Duodenal mucosa (tissue), 2 donors: ENCODE measurements at regions not wholly inside any gene's neighbourhood (a gene's known extent, or its start where the extent isn't known, plus 50 kb on each side); places are given as distances from the start of the nearest gene placed in this dataset.

ENCODE experiments used
- H3K27ac ChIP-seq: one replicate; pipeline ENCODE4 v1.7.0; 2013; ENCODE audit warnings: low read depth, low read length
- H3K27me3 ChIP-seq, 2 donors: one replicate each; pipeline ENCODE4 v1.7.0; 2013; ENCODE audit warnings: low read length in 2 of 2, control low read depth in 1 of 2; ENCODE audit not compliant: insufficient read depth in 2 of 2, control insufficient read depth in 1 of 2
- H3K36me3 ChIP-seq, 2 donors: one replicate each; pipeline ENCODE4 v1.7.0; 2013; ENCODE audit warnings: low read length in 2 of 2, control low read depth in 1 of 2; ENCODE audit not compliant: insufficient read depth in 2 of 2, control insufficient read depth in 1 of 2
- H3K4me1 ChIP-seq, 2 donors: one replicate each; pipeline ENCODE4 v1.7.0; 2013; ENCODE audit warnings: low read length in 2 of 2, control low read depth in 1 of 2; ENCODE audit not compliant: insufficient read depth in 2 of 2, control insufficient read depth in 1 of 2
- H3K4me3 ChIP-seq, 2 donors: one replicate each; pipeline ENCODE4 v1.7.0; 2013; ENCODE audit warnings: low read length in 2 of 2, low read depth in 1 of 2
- H3K9ac ChIP-seq, 2 donors: one replicate each; pipeline ENCODE4 v1.7.0; 2013; ENCODE audit warnings: low read length in 2 of 2, low read depth in 1 of 2
- H3K9me3 ChIP-seq, 2 donors: one replicate each; pipeline ENCODE4 v1.7.0; 2013; ENCODE audit warnings: low read length in 2 of 2, control low read depth in 1 of 2; ENCODE audit not compliant: control insufficient read depth in 1 of 2

- H3K36me3 ChIP-seq = no peaks in the 10 kb centered on the region
- no peaks in the 10 kb centered on the region for H3K4me1 ChIP-seq
- H3K4me3 ChIP-seq = no peak overlapping the region
- no peaks in the 10 kb centered on the region for H3K27me3 ChIP-seq
- H3K9ac ChIP-seq = no peak overlapping the region
- H3K9me3 ChIP-seq = no peaks in the 10 kb centered on the region
- no peak overlapping the region for H3K27ac ChIP-seq
Measured at GRCh38 chr15:39144051-39144450, 436.8 kb upstream of the THBS1 start.

GRCh38 chr15:39144613-39145499 is 436.0 kb upstream of the THBS1 start:
- Histone ChIP-seq H3K9me3 (no peaks in the 10 kb centered on the region), H3K27me3 (no peaks in the 10 kb centered on the region), H3K36me3 (no peaks in the 10 kb centered on the region), H3K9ac (no peak overlapping the region), H3K27ac (no peak overlapping the region), H3K4me3 (no peak overlapping the region), H3K4me1 (no peaks in the 10 kb centered on the region)

GRCh38 chr15:39145854-39146625 is 434.8 kb upstream of the THBS1 start:
- Histone ChIP-seq H3K4me1 (no peaks in the 10 kb centered on the region), H3K27ac (no peak overlapping the region), H3K27me3 (no peaks in the 10 kb centered on the region), H3K36me3 (no peaks in the 10 kb centered on the region), H3K4me3 (no peak overlapping the region), H3K9ac (no peak overlapping the region), H3K9me3 (no peaks in the 10 kb centered on the region)

GRCh38 chr15:39149636-39150150 is 431.2 kb upstream of the THBS1 start:
- Histone ChIP-seq H3K9me3 (no peaks in the 10 kb centered on the region), H3K36me3 (no peaks in the 10 kb centered on the region), H3K27me3 (no peaks in the 10 kb centered on the region), H3K4me1 (peaks cover 9 to 13% of the 10 kb centered on the region in 2 donors), H3K9ac (no peak overlapping the region), H3K27ac (no peak overlapping the region), H3K4me3 (no peak overlapping the region)

GRCh38 chr15:39151545-39151944 is 429.3 kb upstream of the THBS1 start:
- H3K9me3 ChIP-seq = no peaks in the 10 kb centered on the region
- H3K27ac ChIP-seq = no peak overlapping the region
- H3K36me3 ChIP-seq = no peaks in the 10 kb centered on the region
- no peaks in the 10 kb centered on the region for H3K27me3 ChIP-seq
- no peak overlapping the region for H3K9ac ChIP-seq
- H3K4me3 ChIP-seq = no peak overlapping the region
- peaks cover 9 to 16% of the 10 kb centered on the region in 2 donors for H3K4me1 ChIP-seq

GRCh38 chr15:39153058-39153714 is 427.7 kb upstream of the THBS1 start:
- Histone ChIP-seq H3K4me1 (peaks cover 9 to 16% of the 10 kb centered on the region in 2 donors), H3K4me3 (no peak overlapping the region), H3K27ac (no peak overlapping the region), H3K36me3 (no peaks in the 10 kb centered on the region), H3K9me3 (no peaks in the 10 kb centered on the region), H3K27me3 (no peaks in the 10 kb centered on the region), H3K9ac (no peak overlapping the region)

GRCh38 chr15:39153716-39154115 is 427.2 kb upstream of the THBS1 start:
- H3K9me3 ChIP-seq = no peaks in the 10 kb centered on the region
- no peaks in the 10 kb centered on the region for H3K27me3 ChIP-seq
- H3K36me3 ChIP-seq = no peaks in the 10 kb centered on the region
- H3K27ac ChIP-seq = no peak overlapping the region
- no peak overlapping the region for H3K9ac ChIP-seq
- peaks cover 9 to 16% of the 10 kb centered on the region in 2 donors for H3K4me1 ChIP-seq
- H3K4me3 ChIP-seq = no peak overlapping the region

- Histone ChIP-seq H3K9me3 (no peaks in the 10 kb centered on the region), H3K4me1 (peaks cover 9 to 16% of the 10 kb centered on the region in 2 donors), H3K27ac (peak overlapping the region; percentile 23), H3K4me3 (peak overlapping the region in 1 of 2 donors; percentile 32), H3K27me3 (no peaks in the 10 kb centered on the region), H3K9ac (no peak overlapping the region), H3K36me3 (no peaks in the 10 kb centered on the region)
Measured at GRCh38 chr15:39154227-39154638, 426.6 kb upstream of the THBS1 start.

GRCh38 chr15:39154776-39155175 is 426.1 kb upstream of the THBS1 start:
- Histone ChIP-seq H3K9me3 (no peaks in the 10 kb centered on the region), H3K4me3 (peak overlapping the region in 1 of 2 donors; percentile 32), H3K9ac (no peak overlapping the region), H3K27me3 (no peaks in the 10 kb centered on the region), H3K36me3 (no peaks in the 10 kb centered on the region), H3K4me1 (peaks cover 9 to 16% of the 10 kb centered on the region in 2 donors), H3K27ac (no peak overlapping the region)
